Parathyroid adenoma (tissue), 2 donors: ENCODE measurements at regions not wholly inside any gene's neighbourhood (a gene's known extent, or its start where the extent isn't known, plus 50 kb on each side); places are given as distances from the start of the nearest gene placed in this dataset.

Source experiments
- H2AFZ ChIP-seq: fragments of 300-600 bp; sonication (generic); one replicate; pipeline ENCODE4 v1.7.0; 2017; ENCODE audit warnings: antibody characterized with exemption, mild to moderate bottlenecking
- H3K27ac ChIP-seq: fragments of 300-600 bp; sonication (generic); one replicate; pipeline ENCODE4 v1.7.0; 2017
- H3K27me3 ChIP-seq: fragments of 300-600 bp; sonication (generic); one replicate; pipeline ENCODE4 v1.7.0; 2017; ENCODE audit warnings: low read length; ENCODE audit not compliant: control insufficient read depth, insufficient read depth
- H3K36me3 ChIP-seq: fragments of 300-600 bp; sonication (generic); one replicate; pipeline ENCODE4 v1.7.0; 2017; ENCODE audit warnings: low read length; ENCODE audit not compliant: control insufficient read depth, insufficient read depth
- H3K4me1 ChIP-seq: fragments of 300-600 bp; sonication (generic); one replicate; pipeline ENCODE4 v1.7.0; 2017; ENCODE audit warnings: control low read depth
- H3K4me2 ChIP-seq: fragments of 300-600 bp; sonication (generic); one replicate; pipeline ENCODE4 v1.7.0; 2017; ENCODE audit warnings: low read length
- H3K4me3 ChIP-seq: fragments of 300-600 bp; sonication (generic); one replicate; pipeline ENCODE4 v1.7.0; 2017; ENCODE audit warnings: low read depth, low read length
- H3K79me2 ChIP-seq: fragments of 300-600 bp; sonication (generic); one replicate; pipeline ENCODE4 v1.7.0; 2017; ENCODE audit warnings: control low read depth
- H3K9ac ChIP-seq: fragments of 300-600 bp; sonication (generic); one replicate; pipeline ENCODE4 v1.7.0; 2017; ENCODE audit warnings: mild to moderate bottlenecking
- H3K9me3 ChIP-seq: fragments of 300-600 bp; sonication (generic); one replicate; pipeline ENCODE4 v1.7.0; 2017; ENCODE audit warnings: low read length; ENCODE audit not compliant: control insufficient read depth
- TF ChIP-seq, protein P1 (sequence below): fragments of 300-600 bp; sonication (generic); IDR thresholded peaks from one replicate; pipeline ENCODE4 v1.7.0; 2017; ENCODE audit warnings: antibody characterized with exemption, mild to moderate bottlenecking
- donor health status: primary hyperparathyroidism.

DNA sequence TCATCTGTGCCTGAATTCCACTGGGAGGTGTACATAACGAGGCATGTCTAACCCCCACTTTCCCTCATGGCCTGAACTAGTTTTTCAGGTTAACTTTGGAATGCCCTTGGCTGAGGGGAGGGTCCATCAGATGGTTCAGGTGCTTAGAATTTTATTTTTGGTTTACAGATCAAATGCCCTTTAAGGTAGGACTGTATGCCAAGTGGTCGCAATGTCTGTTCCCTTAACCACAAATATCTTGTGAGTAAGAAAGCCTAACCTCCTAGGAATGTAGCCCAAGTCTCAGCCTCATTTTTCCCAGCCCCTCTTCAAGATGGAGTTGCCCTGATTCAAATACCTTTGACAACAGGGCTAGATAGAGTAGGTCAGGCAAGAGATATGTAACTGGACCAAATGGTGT is 78.4 kb downstream of the RNASET2 start:
- no peaks in the 10 kb centered on the region for H3K4me1 ChIP-seq
- no peak overlapping the region for H2AFZ ChIP-seq
- H3K9ac ChIP-seq: no peak overlapping the region
- H3K79me2 ChIP-seq: no peaks in the 10 kb centered on the region
- H3K9me3 ChIP-seq: no peaks in the 10 kb centered on the region
- TF ChIP-seq, protein P1, sequence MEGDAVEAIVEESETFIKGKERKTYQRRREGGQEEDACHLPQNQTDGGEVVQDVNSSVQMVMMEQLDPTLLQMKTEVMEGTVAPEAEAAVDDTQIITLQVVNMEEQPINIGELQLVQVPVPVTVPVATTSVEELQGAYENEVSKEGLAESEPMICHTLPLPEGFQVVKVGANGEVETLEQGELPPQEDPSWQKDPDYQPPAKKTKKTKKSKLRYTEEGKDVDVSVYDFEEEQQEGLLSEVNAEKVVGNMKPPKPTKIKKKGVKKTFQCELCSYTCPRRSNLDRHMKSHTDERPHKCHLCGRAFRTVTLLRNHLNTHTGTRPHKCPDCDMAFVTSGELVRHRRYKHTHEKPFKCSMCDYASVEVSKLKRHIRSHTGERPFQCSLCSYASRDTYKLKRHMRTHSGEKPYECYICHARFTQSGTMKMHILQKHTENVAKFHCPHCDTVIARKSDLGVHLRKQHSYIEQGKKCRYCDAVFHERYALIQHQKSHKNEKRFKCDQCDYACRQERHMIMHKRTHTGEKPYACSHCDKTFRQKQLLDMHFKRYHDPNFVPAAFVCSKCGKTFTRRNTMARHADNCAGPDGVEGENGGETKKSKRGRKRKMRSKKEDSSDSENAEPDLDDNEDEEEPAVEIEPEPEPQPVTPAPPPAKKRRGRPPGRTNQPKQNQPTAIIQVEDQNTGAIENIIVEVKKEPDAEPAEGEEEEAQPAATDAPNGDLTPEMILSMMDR: no peak
- no peak overlapping the region for H3K27ac ChIP-seq
- no peak overlapping the region for H3K4me2 ChIP-seq
- no peaks in the 10 kb centered on the region for H3K27me3 ChIP-seq
- H3K4me3 ChIP-seq: no peak overlapping the region
- H3K36me3 ChIP-seq: no peaks in the 10 kb centered on the region

DNA sequence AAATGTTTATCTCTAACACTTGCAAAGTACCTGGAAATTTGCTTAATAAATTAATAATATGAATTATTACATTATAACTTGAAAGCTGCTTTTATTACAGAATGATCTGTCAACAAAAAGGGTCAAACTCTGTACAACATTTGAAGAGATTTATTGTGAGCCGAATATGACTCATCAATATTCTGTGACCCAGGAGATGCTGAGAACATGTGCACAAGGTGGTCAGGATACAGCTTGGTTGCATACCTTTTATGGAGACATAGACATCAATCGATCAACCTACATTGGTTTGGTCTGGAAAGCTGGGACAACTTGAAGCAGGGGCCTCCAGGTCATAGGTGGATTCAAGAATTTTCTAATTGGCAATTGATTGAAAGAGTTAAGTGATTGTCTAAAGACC is 79.0 kb downstream of the RNASET2 start:
- H3K9me3 ChIP-seq: no peaks in the 10 kb centered on the region
- no peak overlapping the region for H2AFZ ChIP-seq
- H3K79me2 ChIP-seq: no peaks in the 10 kb centered on the region
- no peak overlapping the region for H3K27ac ChIP-seq
- no peaks in the 10 kb centered on the region for H3K4me1 ChIP-seq
- no peak overlapping the region for H3K4me2 ChIP-seq
- no peaks in the 10 kb centered on the region for H3K36me3 ChIP-seq
- no peak overlapping the region for H3K9ac ChIP-seq
- TF ChIP-seq, protein P1: no peak
- H3K4me3 ChIP-seq: no peak overlapping the region
- H3K27me3 ChIP-seq: no peaks in the 10 kb centered on the region

DNA sequence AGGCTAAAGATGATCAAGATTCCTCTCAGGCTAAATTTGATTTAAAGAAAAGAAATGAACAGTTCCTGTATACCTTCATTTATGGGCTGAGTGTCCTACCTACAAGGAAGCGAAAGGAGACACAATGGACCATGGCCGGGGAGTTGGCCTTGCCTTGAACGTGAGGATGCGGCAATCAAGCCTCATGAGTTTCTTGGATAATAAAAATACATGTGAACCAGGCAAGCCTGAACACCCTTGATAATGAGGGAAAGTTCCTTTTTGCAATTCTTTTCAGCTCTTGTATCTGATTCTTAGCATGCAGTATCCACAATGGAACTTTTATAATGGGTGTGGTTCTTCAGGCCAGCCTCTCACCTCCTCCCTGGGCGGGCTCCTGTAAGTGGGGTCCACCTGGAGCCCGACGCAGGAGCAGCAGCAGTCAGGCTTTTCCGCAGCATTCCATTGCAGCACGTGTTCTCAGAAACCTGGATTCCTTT is 83.8 kb downstream of the RNASET2 start:
- H3K79me2 ChIP-seq: no peaks in the 10 kb centered on the region
- no peak overlapping the region for H3K9ac ChIP-seq
- H3K27ac ChIP-seq: no peak overlapping the region
- no peak overlapping the region for H2AFZ ChIP-seq
- H3K9me3 ChIP-seq: no peaks in the 10 kb centered on the region
- H3K27me3 ChIP-seq: no peaks in the 10 kb centered on the region
- H3K36me3 ChIP-seq: no peaks in the 10 kb centered on the region
- H3K4me2 ChIP-seq: no peak overlapping the region
- H3K4me3 ChIP-seq: no peak overlapping the region
- TF ChIP-seq, protein P1: no peak
- H3K4me1 ChIP-seq: no peaks in the 10 kb centered on the region

DNA sequence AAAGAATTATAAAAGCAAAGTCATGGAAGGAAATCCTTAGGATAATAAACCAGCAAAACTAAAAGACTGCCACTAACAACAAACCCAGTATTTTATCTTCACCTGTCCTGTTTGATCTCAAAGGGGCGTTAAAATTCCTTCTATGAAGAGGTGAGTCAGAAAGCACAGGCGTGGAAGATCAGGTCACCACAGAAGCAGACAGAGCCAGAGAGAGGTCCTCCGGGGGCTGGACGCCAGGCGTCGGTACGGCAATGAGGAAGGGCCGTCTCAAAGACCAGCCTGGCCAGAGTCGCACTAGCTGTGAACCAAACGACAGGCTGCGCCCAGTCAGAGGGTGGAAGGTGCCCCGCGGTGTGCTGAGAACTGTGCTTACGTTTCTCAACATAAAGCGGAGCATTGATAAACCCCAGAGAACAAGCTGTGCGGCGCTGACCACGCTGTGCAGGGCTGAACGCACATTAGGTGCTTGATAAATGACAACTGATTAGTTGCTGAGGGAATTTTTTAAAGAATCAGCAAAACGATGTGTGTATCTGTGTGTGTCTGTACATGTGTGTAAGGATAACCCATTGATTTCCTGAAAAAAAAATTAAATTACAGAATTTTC is 85.6 kb downstream of the RNASET2 start:
- H3K9me3 ChIP-seq: no peaks in the 10 kb centered on the region
- H3K27ac ChIP-seq: no peak overlapping the region
- TF ChIP-seq, protein P1: no peak
- no peak overlapping the region for H2AFZ ChIP-seq
- H3K4me2 ChIP-seq: no peak overlapping the region
- no peaks in the 10 kb centered on the region for H3K79me2 ChIP-seq
- H3K4me1 ChIP-seq: no peaks in the 10 kb centered on the region
- H3K36me3 ChIP-seq: no peaks in the 10 kb centered on the region
- H3K9ac ChIP-seq: no peak overlapping the region
- H3K27me3 ChIP-seq: no peaks in the 10 kb centered on the region
- no peak overlapping the region for H3K4me3 ChIP-seq
